NCI-H345 (cell line): ENCODE measurements at regions not wholly inside any gene's neighbourhood (a gene's known extent, or its start where the extent isn't known, plus 50 kb on each side); places are given as distances from the start of the nearest gene placed in this dataset.
A peak's percentile ranks its signal among the peaks of the same experiment; 100 is the strongest.

ENCODE experiments used
- DNase-seq: peaks from one replicate; lab custom pipeline; 2025; lab: John Stamatoyannopoulos, UW

DNA sequence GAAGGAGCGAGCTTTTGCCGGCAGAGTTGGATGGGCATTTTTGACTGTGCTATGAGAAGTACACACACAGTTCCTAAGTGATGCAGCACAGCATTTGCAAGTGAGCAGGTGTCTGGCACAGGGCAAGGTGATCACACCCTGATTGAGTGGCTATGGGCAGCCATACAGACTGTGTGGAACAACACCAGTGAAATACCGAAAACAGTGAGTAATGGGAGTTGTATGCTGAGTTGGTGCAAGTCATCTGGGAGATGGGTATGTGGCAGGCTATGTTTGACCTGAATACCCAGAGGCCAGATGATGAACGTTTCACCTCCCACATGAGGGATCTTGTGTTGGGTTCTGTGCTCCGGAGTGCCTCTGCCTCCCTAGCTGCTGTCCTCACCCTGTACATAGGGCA lies 53.5 kb upstream of the TIPARP start:
- DNase-seq: no peak

DNA sequence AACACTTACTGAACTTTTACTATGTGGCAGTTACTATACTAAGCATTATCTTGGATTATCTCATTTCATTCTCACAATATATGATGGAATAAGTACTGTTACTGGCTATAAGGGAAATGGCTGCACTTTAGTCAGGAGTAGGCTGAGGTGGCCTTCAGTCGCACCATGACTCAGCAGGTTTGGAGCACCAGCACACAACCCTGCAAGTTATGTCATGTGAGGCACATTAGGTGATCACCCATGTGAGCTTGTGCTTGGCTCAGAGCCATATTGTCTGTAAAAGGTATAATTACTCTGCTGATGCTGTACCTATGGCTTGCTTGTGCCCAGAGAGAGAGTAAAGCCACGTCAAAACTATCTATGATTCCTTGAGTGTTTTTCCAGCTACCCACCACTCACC lies 54.1 kb upstream of the TIPARP start:
- DNase-seq: peak; percentile 85

DNA sequence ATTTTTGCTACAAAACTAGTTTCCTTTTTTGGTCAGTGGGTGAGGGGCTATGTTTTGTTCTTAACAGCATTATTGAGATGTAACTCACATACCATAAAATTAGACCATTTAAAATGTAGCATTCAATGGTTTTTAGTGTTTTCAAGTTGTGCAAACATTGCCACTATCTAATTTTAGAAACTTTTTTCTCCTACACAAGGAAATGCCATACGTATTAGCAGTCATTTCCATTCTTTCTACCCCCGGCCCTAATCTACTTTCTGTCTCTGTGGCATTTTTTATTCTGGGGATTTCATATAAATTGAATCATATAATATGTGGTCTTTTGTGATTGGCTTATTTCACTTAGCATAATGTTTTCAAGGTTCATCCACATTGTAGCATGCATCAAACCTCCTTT lies 55.0 kb upstream of the TIPARP start:
- no peak for DNase-seq

DNA sequence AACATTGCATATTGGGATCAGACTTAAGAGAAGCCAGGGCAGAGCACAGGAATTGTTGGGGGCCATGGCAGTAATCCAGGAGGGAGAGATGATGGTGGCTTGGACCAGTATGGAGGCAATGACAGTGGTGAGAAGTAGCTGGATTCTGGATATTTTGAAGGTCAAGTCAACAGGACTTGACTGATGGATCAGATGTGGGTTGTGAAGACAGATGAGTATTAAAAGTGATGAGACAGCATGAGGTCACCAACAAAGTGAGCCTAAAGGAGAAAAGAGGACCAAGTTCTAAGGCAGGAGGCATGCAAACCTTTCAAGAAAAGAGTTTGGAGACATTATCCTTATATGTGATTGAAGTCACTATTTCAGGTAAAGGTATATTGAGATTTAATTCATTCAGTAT lies 56.6 kb upstream of the TIPARP start:
- no peak for DNase-seq

DNA sequence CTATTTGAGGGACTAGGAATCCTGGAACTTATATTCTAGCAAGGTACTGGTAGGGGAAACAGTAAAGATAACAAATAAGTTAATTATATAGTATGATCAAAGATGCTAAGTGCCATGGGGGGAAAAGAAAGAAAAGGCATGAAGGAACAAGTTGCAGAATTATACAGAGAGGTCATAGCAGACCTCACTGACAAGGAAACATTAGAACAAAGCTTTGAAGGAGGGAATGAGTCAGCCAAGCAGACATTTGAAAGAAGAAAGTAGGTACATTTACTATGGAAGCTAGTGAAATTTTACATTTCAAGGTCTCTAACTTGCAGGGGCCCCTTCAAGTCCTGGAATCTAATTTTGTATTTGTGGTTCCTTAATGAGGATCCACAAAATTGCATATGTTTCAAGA lies 57.2 kb upstream of the TIPARP start:
- no peak for DNase-seq

DNA sequence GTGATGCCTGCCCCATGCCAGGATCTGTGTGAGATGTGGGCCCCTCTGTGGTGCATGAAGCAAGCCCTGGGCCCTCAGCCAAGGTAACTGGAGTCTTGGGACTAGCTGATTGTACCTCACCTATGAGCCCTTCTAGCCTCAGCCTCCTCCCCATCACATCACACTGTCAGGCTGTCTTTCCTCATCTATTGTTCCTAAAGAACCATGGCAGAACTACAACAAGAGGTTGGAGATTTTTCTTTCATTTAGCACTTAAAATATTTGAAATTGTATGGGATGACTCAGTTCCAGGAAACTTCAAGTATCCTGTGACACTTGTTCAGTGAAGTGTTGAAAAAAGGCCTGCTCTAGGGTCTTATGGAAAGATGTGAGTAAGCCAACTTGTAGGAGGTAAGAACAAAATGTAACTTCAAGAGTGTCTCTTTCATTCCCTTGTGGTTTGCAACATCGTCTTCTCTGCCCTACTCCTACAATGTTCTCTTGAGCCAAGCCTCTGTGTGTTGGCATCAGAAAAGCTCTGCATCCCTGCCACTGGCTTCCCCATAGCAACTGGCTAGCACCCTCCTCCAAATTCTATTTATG lies 58.7 kb upstream of the TIPARP start:
- DNase-seq: no peak

DNA sequence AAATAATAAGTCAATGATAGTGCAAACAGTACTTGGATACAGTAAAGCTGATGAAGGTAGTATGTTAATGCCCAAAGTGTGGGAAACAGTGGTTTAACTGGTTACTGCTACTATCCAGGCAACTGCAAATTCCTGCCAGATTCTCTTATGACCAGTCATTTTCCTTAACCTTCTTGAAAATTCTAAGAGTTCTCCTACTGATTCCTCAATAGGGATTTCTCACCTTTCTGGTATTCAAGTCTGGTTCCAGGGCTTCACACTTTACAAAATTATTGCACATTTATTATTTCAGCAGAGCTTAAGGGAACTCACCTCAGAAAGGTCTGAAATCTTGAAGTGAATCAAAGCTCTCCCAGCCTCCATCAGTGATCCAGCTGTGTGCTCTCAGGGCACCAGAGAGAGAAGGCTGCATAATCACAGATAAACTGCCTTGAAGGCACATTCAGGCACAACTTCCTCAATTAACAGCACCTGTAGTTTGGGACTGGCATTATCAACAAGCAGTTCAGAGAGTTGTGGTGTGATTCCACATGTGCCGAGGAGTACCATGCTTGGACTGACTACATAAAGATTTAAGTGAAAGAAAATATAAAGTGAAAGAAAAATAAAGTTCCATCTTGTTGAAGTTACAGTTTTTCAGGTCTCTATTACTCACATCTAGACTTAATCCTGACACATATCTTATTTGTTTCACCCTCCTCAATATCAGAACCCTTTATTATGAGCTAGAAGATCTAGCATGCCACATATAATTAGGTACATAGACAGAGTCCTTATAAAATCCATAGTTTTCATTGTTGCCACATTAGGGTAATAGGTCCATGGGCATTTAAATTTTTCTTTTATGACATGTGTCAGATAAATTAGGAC lies 59.5 kb upstream of the TIPARP start:
- DNase-seq: no peak

DNA sequence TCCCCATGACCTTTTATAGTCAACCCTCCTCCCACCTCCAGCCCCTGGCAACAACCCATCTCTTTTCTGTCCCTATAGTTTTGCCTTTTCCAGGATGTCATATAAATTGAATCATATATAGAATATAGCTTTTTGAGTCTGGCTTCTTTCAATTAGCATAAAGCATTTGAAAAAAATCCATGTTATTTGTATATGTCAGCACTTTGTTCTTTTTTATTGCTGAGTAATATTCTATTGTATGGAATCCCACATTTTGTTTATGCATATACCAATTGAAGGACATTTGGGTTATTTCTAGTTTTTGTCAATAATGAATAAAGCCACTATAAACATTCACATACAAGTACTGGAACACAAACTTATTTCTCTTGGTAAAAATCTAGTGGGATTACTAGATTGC lies 58.0 kb upstream of the SSR3 start:
- no peak for DNase-seq

DNA sequence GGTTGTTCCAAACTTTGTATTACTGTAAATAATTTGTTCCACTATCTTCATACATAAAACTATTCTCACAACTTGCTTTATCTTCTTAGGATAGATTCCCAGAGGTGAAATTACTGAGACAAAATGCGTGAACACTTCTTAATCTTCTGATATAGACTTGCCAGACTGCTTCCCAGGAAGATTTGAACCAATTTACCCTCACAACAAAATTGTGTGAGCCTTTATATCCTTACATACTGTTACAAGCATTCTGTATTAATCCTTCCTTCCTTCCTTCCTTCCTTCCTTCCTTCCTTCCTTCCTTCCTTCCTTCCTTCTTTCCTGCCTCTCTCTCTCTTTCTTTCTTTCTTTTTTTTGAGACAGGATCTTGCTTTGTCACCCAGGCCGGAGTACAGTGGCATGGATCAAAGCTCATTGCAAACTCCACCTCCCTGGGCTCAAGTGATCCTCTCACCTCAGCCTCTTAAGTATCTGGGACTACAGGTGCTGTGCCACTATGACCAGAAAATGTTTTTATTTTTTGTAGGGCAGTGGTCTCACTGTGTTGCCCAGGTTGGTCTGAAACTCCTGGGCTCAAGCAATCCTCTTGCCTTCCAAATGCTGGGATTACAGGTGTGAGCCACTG lies 57.1 kb upstream of the SSR3 start:
- no peak for DNase-seq

DNA sequence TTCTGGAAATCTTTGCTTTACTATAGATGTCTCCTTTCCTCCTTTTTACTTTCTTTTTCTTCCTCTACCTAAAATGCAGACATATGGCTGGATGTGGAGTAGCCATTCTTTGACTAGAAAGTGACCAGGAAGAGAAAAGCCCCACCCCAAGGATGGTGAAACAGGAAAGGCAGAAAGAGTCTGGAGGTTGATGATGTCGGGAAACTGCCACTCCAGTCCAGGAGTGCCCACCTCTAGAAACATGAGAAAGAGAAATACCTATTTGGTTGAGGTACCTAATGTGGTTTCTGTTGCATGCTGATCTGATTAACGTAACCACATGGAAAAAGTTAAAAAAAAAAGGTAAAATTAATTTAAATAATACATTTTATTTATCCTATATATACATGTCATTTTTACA lies 55.2 kb upstream of the SSR3 start:
- DNase-seq: no peak

DNA sequence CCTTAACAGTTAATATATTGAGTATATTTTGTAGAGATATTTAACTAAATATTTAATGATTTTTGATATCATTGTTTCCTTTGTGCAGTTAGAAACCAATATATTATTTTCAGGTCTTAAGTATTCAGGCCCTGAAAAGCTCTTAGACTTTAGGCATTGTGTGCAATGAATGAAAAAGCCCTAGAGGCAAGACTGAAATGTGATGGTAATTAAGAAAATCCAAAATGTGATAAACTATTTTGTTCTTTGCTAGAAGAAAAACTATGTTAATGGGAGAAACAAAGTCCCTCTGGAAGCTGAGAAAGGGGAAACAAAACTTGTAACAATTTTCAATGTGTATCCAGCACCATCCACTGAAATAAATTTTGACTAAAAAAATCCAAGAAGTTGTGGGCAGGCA lies 54.6 kb upstream of the SSR3 start:
- no peak for DNase-seq

DNA sequence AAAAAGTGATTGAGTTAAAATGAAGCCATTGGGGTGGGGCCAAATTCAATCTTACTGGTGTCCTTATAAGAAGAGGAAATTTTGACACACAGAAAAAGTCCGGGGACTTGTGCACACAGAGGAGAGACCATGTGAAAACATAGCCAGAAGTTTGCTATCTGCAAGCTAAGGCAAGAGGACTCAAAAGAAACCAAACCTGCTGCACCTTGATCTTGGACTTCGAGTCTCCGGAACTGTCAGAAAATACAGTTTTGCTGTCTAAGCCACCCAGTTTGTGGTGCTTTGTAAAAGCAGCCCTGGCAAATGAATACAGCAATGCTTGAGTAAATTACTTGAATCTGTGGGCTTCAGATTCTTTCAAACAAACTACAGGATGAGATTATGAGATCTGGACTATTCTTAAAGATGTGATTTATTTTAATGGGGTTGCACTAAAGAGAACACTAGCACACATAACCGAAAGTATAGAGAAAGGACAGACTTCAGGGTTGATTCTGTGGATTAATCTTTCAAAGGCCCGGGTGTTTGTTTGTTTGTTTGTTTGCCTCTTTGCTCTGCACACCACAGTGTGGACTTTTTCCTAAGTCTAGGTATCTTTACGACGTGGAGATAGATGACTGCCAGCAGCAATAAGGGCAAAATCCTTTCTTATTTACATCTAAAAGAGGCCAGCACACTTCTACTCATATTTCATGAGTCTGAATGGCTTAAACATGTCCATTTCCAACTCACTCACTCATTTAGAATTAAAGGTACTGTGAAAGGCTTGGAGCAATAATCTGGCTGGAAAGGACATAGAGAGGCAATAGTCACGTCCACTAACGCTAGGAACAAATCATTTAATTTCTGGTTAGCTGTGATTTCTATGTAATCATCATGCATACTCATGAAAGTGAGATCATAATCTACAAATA lies 53.9 kb upstream of the SSR3 start:
- no peak for DNase-seq

DNA sequence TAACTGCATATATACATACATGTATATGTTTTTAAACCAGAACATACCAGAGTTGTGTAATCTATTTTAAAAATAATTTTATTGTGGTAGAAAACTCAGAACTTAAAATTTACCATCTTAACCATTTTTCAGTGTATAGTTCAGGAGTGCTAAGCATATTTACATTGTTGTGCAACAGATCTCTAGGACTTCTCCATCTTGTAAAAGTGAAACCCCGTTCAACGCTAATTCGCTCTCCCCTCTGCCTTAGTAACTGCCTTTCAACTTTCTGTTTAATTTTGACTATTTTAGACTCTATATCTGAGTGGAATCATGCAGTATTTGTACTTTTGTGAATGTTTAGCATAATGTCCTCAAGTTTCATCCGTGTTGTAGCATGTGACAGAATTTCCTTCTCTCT lies 51.8 kb upstream of the SSR3 start:
- no peak for DNase-seq

DNA sequence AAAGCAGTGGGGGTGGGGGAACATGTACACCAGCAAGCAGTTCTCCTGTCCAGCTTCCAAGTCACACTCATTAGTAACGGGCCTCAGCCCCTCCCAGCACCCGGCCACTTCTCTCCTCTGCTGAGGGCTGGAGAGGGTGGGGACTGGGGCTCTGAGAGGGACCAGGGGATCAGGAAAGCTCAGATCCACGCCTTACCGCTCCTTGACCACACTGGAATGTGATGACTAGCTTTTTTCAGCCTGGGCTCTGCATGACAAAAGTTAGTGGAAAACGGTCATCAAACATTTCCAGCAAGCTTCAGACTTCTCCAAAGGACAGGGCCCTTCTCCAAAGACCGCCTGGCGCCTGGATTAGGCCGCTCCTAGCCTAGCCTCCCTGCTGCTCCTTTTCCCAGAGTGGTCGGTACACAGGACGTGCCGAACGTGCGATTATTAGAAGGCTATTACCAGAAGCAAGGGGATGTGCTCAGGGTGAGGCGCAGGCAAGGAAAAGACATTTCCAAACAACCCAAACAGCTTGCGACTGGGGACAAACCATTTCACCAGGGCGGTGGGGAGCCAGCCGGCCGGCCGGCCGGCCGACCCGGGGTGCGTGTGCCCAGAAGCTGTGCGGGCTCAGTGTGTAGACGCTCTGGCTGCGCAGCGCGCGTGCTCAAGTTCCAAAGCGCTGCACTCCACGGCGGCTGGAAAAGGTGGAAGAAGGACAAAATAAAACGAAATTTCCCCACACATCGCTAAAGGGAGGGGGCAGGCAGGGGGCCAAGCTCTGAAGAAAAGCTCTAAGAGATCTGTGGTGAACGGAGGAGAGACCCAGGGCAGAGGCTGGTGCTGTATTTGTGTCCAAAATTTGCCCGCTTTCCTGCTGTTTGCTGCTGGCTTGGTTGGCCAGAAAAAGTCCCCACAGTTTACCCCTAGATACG lies 51.0 kb upstream of the SSR3 start:
- DNase-seq: no peak

DNA sequence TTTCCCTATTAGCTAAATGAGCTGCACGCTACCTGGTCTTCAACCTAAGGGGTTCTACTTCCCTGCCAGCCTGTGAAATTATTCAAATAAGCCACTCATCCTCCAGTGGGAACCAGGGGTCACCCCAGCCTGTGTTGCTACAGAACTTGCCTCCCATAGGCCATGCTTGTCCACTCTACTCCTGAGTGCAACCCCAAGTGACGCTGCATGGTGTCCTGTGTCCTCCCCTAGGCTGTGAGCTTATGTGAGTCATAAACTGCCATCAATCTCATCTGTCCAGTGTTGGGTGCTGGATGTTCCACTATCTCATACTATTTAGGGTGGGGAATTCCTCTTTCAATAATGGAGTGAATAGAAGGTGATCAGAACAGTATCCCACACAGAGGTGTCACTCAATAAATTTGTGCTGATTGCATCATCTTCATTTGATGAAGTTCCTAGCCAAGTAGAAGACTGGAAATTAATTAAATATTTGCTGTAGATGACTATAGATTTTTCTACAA lies 49.8 kb upstream of the SSR3 start:
- no peak for DNase-seq
